ENCODE measurements at regions not wholly inside any gene's neighbourhood (a gene's known extent, or its start where the extent isn't known, plus 50 kb on each side); places are given as distances from the start of the nearest gene placed in this dataset.
"Not testable (repeated sequence)": the region's sequence is repeated elsewhere in the genome, so short reads cannot be mapped to it uniquely, and the experiment has no call there.

GRCh38 chr2:234364661-234365060 lies 132.2 kb downstream of the ARL4C start:
- Histone ChIP-seq H3K79me2 (ENCODE audit: low read length) (no peaks in the 10 kb centered on the region), H3K4me3 (ENCODE audit: low read length) (no peak overlapping the region), H2AFZ (ENCODE audit: low read length) (peak overlapping the region; percentile 60), H3K9me3 (ENCODE audit: low read length) (no peaks in the 10 kb centered on the region), H3K4me1 (ENCODE audit: low read length) (no peaks in the 10 kb centered on the region), H3K36me3 (ENCODE audit: insufficient read depth, low read length) (no peaks in the 10 kb centered on the region), H3K9ac (ENCODE audit: low read length) (no peak overlapping the region), H4K20me1 (ENCODE audit: insufficient read depth, low read depth, low read length) (no peaks in the 10 kb centered on the region), H3K27ac (ENCODE audit: low read length) (no peak overlapping the region), H3K27me3 (ENCODE audit: low read length) (no peaks in the 10 kb centered on the region), H3K9me2 (replicated peaks; ENCODE audit: insufficient read depth, low read length) (no peaks in the 10 kb centered on the region), H3K4me2 (ENCODE audit: low read depth, low read length, poor library complexity, severe bottlenecking) (peak overlapping the region; percentile 4)
- DNase-seq = no peak

- no peak overlapping the region for H3K4me2 ChIP-seq (ENCODE audit: low read depth, low read length, poor library complexity, severe bottlenecking)
- DNase-seq = no peak
These were observed 133.1 kb downstream of the ARL4C start for GRCh38 chr2:234363647-234364294.

GRCh38 chr2:234363011-234363487 lies 133.8 kb downstream of the ARL4C start:
- H2AFZ ChIP-seq (ENCODE audit: low read length) = no peak overlapping the region
- H3K79me2 ChIP-seq (ENCODE audit: low read length) = no peaks in the 10 kb centered on the region
- no peak overlapping the region for H3K4me3 ChIP-seq (ENCODE audit: low read length)
- no peaks in the 10 kb centered on the region for H3K9me3 ChIP-seq (ENCODE audit: low read length)
- no peak overlapping the region for H3K4me2 ChIP-seq (ENCODE audit: low read depth, low read length, poor library complexity, severe bottlenecking)
- H3K27me3 ChIP-seq (ENCODE audit: low read length) = no peaks in the 10 kb centered on the region
- H3K9ac ChIP-seq (ENCODE audit: low read length) = no peak overlapping the region
- H3K9me2 ChIP-seq (replicated peaks; ENCODE audit: insufficient read depth, low read length) = no peaks in the 10 kb centered on the region
- H3K27ac ChIP-seq (ENCODE audit: low read length) = no peak overlapping the region
- no peaks in the 10 kb centered on the region for H4K20me1 ChIP-seq (ENCODE audit: insufficient read depth, low read depth, low read length)
- DNase-seq = no peak
- no peaks in the 10 kb centered on the region for H3K4me1 ChIP-seq (ENCODE audit: low read length)
- H3K36me3 ChIP-seq (ENCODE audit: insufficient read depth, low read length) = no peaks in the 10 kb centered on the region

More at GRCh38 chr2:234363647-234364294, 133.1 kb downstream of the ARL4C start:
- no peaks in the 10 kb centered on the region for H3K27me3 ChIP-seq (ENCODE audit: low read length)
- no peak overlapping the region for H3K9ac ChIP-seq (ENCODE audit: low read length)
- H3K4me3 ChIP-seq (ENCODE audit: low read length) = no peak overlapping the region
- no peaks in the 10 kb centered on the region for H3K9me2 ChIP-seq (replicated peaks; ENCODE audit: insufficient read depth, low read length)
- no peaks in the 10 kb centered on the region for H4K20me1 ChIP-seq (ENCODE audit: insufficient read depth, low read depth, low read length)
- no peaks in the 10 kb centered on the region for H3K9me3 ChIP-seq (ENCODE audit: low read length)
- H3K79me2 ChIP-seq (ENCODE audit: low read length) = no peaks in the 10 kb centered on the region
- no peak overlapping the region for H3K27ac ChIP-seq (ENCODE audit: low read length)
- H3K36me3 ChIP-seq (ENCODE audit: insufficient read depth, low read length) = no peaks in the 10 kb centered on the region
- no peak overlapping the region for H2AFZ ChIP-seq (ENCODE audit: low read length)
- H3K4me1 ChIP-seq (ENCODE audit: low read length) = no peaks in the 10 kb centered on the region

- not testable (repeated sequence) for H3K79me2 ChIP-seq (ENCODE audit: low read length); H3K4me2 ChIP-seq (ENCODE audit: low read depth, low read length, poor library complexity, severe bottlenecking); H2AFZ ChIP-seq (ENCODE audit: low read length); H3K4me1 ChIP-seq (ENCODE audit: low read length); H3K36me3 ChIP-seq (ENCODE audit: insufficient read depth, low read length); H3K9me2 ChIP-seq (replicated peaks; ENCODE audit: insufficient read depth, low read length); H3K4me3 ChIP-seq (ENCODE audit: low read length); H3K27me3 ChIP-seq (ENCODE audit: low read length); DNase-seq; H3K9ac ChIP-seq (ENCODE audit: low read length); H4K20me1 ChIP-seq (ENCODE audit: insufficient read depth, low read depth, low read length); H3K27ac ChIP-seq (ENCODE audit: low read length); H3K9me3 ChIP-seq (ENCODE audit: low read length)
These were observed 136.4 kb downstream of the ARL4C start for GRCh38 chr2:234360313-234360975.

GRCh38 chr2:234357666-234358065 lies 139.2 kb downstream of the ARL4C start:
- H3K27me3 ChIP-seq (ENCODE audit: low read length) = no peaks in the 10 kb centered on the region; the same call in 1 of the 2 replicates
- no peaks in the 10 kb centered on the region for H3K79me2 ChIP-seq (ENCODE audit: low read length)
- no peak for DNase-seq
- no peak overlapping the region for H3K4me3 ChIP-seq (ENCODE audit: low read length)
- H3K27ac ChIP-seq (ENCODE audit: low read length) = no peak overlapping the region
- no peaks in the 10 kb centered on the region for H3K4me1 ChIP-seq (ENCODE audit: low read length)
- H3K9me3 ChIP-seq (ENCODE audit: low read length) = no peaks in the 10 kb centered on the region
- no peaks in the 10 kb centered on the region for H3K36me3 ChIP-seq (ENCODE audit: insufficient read depth, low read length)
- no peaks in the 10 kb centered on the region for H4K20me1 ChIP-seq (ENCODE audit: insufficient read depth, low read depth, low read length)
- no peak overlapping the region for H3K9ac ChIP-seq (ENCODE audit: low read length)
- H2AFZ ChIP-seq (ENCODE audit: low read length) = no peak overlapping the region
- no peaks in the 10 kb centered on the region for H3K9me2 ChIP-seq (replicated peaks; ENCODE audit: insufficient read depth, low read length)
- no peak overlapping the region for H3K4me2 ChIP-seq (ENCODE audit: low read depth, low read length, poor library complexity, severe bottlenecking)

GRCh38 chr2:234355808-234356365 lies 141.0 kb downstream of the ARL4C start:
- no peaks in the 10 kb centered on the region for H3K36me3 ChIP-seq (ENCODE audit: insufficient read depth, low read length)
- no peaks in the 10 kb centered on the region for H3K4me1 ChIP-seq (ENCODE audit: low read length)
- no peaks in the 10 kb centered on the region for H3K79me2 ChIP-seq (ENCODE audit: low read length)
- no peak overlapping the region for H3K27ac ChIP-seq (ENCODE audit: low read length)
- H3K4me3 ChIP-seq (ENCODE audit: low read length) = no peak overlapping the region
- no peaks in the 10 kb centered on the region; the same call in 1 of the 2 replicates for H3K27me3 ChIP-seq (ENCODE audit: low read length)
- no peak overlapping the region for H3K4me2 ChIP-seq (ENCODE audit: low read depth, low read length, poor library complexity, severe bottlenecking)
- H4K20me1 ChIP-seq (ENCODE audit: insufficient read depth, low read depth, low read length) = no peaks in the 10 kb centered on the region
- H2AFZ ChIP-seq (ENCODE audit: low read length) = no peak overlapping the region
- no peaks in the 10 kb centered on the region for H3K9me2 ChIP-seq (replicated peaks; ENCODE audit: insufficient read depth, low read length)
- DNase-seq = no peak
- H3K9ac ChIP-seq (ENCODE audit: low read length) = no peak overlapping the region
- no peaks in the 10 kb centered on the region for H3K9me3 ChIP-seq (ENCODE audit: low read length)

GRCh38 chr2:234355021-234355720 lies 141.7 kb downstream of the ARL4C start:
- Histone ChIP-seq H3K9me2 (replicated peaks; ENCODE audit: insufficient read depth, low read length) (no peaks in the 10 kb centered on the region), H3K27ac (ENCODE audit: low read length) (no peak overlapping the region), H3K4me2 (ENCODE audit: low read depth, low read length, poor library complexity, severe bottlenecking) (no peak overlapping the region), H3K27me3 (ENCODE audit: low read length) (no peaks in the 10 kb centered on the region; the same call in 1 of the 2 replicates), H3K4me1 (ENCODE audit: low read length) (no peaks in the 10 kb centered on the region), H3K79me2 (ENCODE audit: low read length) (no peaks in the 10 kb centered on the region), H4K20me1 (ENCODE audit: insufficient read depth, low read depth, low read length) (no peaks in the 10 kb centered on the region), H3K9me3 (ENCODE audit: low read length) (no peaks in the 10 kb centered on the region), H3K9ac (ENCODE audit: low read length) (no peak overlapping the region), H3K4me3 (ENCODE audit: low read length) (no peak overlapping the region), H3K36me3 (ENCODE audit: insufficient read depth, low read length) (no peaks in the 10 kb centered on the region), H2AFZ (ENCODE audit: low read length) (no peak overlapping the region)
- DNase-seq = no peak

- Histone ChIP-seq H3K27ac (ENCODE audit: low read length) (no peak overlapping the region), H3K36me3 (ENCODE audit: insufficient read depth, low read length) (no peaks in the 10 kb centered on the region), H3K9ac (ENCODE audit: low read length) (no peak overlapping the region), H3K4me3 (ENCODE audit: low read length) (no peak overlapping the region), H3K9me3 (ENCODE audit: low read length) (no peaks in the 10 kb centered on the region), H3K27me3 (ENCODE audit: low read length) (no peaks in the 10 kb centered on the region; the same call in 1 of the 2 replicates), H2AFZ (ENCODE audit: low read length) (no peak overlapping the region), H3K79me2 (ENCODE audit: low read length) (no peaks in the 10 kb centered on the region), H4K20me1 (ENCODE audit: insufficient read depth, low read depth, low read length) (no peaks in the 10 kb centered on the region), H3K9me2 (replicated peaks; ENCODE audit: insufficient read depth, low read length) (no peaks in the 10 kb centered on the region), H3K4me1 (ENCODE audit: low read length) (no peaks in the 10 kb centered on the region), H3K4me2 (ENCODE audit: low read depth, low read length, poor library complexity, severe bottlenecking) (no peak overlapping the region)
- no peak for DNase-seq
These were observed 144.6 kb downstream of the ARL4C start for GRCh38 chr2:234352270-234352669.
